Bone marrow (tissue), 2 donors: ENCODE measurements at regions not wholly inside any gene's neighbourhood (a gene's known extent, or its start where the extent isn't known, plus 50 kb on each side); places are given as distances from the start of the nearest gene placed in this dataset.
"Not testable (repeated sequence)": the region's sequence is repeated elsewhere in the genome, so short reads cannot be mapped to it uniquely, and the experiment has no call there.

Experiments
- DNase-seq, 2 donors: peaks; one replicate each; lab custom pipeline; 2025; lab: John Stamatoyannopoulos, UW

GRCh38 chr6:134669485-134669884 is 280.4 kb downstream of the ALDH8A1 start:
- no peak for DNase-seq

GRCh38 chr6:134667111-134667510 is 282.8 kb downstream of the ALDH8A1 start:
- no peak for DNase-seq

GRCh38 chr6:134666125-134666524 is 283.8 kb downstream of the ALDH8A1 start:
- no peak for DNase-seq

- no peak for DNase-seq
These were observed 284.7 kb downstream of the ALDH8A1 start for GRCh38 chr6:134665029-134665723.

GRCh38 chr6:134663800-134664535 is 285.9 kb downstream of the ALDH8A1 start:
- DNase-seq, result no peak

GRCh38 chr6:134663356-134663755 is 286.5 kb downstream of the ALDH8A1 start:
- DNase-seq, result no peak

GRCh38 chr6:134662077-134662700 is 287.7 kb downstream of the ALDH8A1 start:
- no peak for DNase-seq

- not testable (repeated sequence) for DNase-seq
These were observed 290.0 kb downstream of the ALDH8A1 start for GRCh38 chr6:134659885-134660284.

GRCh38 chr6:134658596-134658995 is 291.3 kb downstream of the ALDH8A1 start:
- no peak for DNase-seq

GRCh38 chr6:134657751-134658527 is 292.0 kb downstream of the ALDH8A1 start:
- no peak for DNase-seq

GRCh38 chr6:134657343-134657742 is 292.6 kb downstream of the ALDH8A1 start:
- DNase-seq, result no peak

- DNase-seq, result no peak
These were observed 295.1 kb downstream of the ALDH8A1 start for GRCh38 chr6:134654751-134655150.

GRCh38 chr6:134651519-134651918 is 298.4 kb downstream of the ALDH8A1 start:
- DNase-seq, result no peak

GRCh38 chr6:134647861-134648260 is 302.0 kb downstream of the ALDH8A1 start:
- DNase-seq, result no peak

- no peak for DNase-seq
These were observed 307.1 kb downstream of the ALDH8A1 start for GRCh38 chr6:134642819-134643218.

- no peak for DNase-seq
These were observed 307.6 kb downstream of the ALDH8A1 start for GRCh38 chr6:134642279-134642678.

- DNase-seq, result peak; percentile 64 to 87
These were observed 308.9 kb downstream of the ALDH8A1 start for GRCh38 chr6:134640975-134641429.

- no peak for DNase-seq
These were observed 309.7 kb downstream of the ALDH8A1 start for GRCh38 chr6:134640229-134640628.

- DNase-seq, result no peak
These were observed 312.0 kb downstream of the ALDH8A1 start for GRCh38 chr6:134637847-134638437.

GRCh38 chr6:134637282-134637681 is 312.6 kb downstream of the ALDH8A1 start:
- no peak for DNase-seq

GRCh38 chr6:134636186-134636799 is 313.6 kb downstream of the ALDH8A1 start:
- no peak for DNase-seq
